NCI-H82 (cell line): ENCODE measurements at regions not wholly inside any gene's neighbourhood (a gene's known extent, or its start where the extent isn't known, plus 50 kb on each side); places are given as distances from the start of the nearest gene placed in this dataset.
A peak's percentile ranks its signal among the peaks of the same experiment; 100 is the strongest.
"Not testable (repeated sequence)": the region's sequence is repeated elsewhere in the genome, so short reads cannot be mapped to it uniquely, and the experiment has no call there.

Experiments
- DNase-seq: peaks from one replicate; lab custom pipeline; 2025; lab: John Stamatoyannopoulos, UW

- DNase-seq, result peak; percentile 52
Observed at GRCh38 chr5:138647794-138648410, 72.7 kb upstream of the HSPA9 start.

GRCh38 chr5:138647261-138647788 is 72.1 kb upstream of the HSPA9 start:
- no peak for DNase-seq

GRCh38 chr5:138646671-138647070 is 71.5 kb upstream of the HSPA9 start:
- no peak for DNase-seq

- DNase-seq, result no peak
Observed at GRCh38 chr5:138645778-138646575, 70.8 kb upstream of the HSPA9 start.

- no peak for DNase-seq
Observed at GRCh38 chr5:138643040-138643791, 68.0 kb upstream of the HSPA9 start.

- DNase-seq, result peak; percentile 90
Observed at GRCh38 chr5:138641547-138642298, 66.5 kb upstream of the HSPA9 start.

- DNase-seq, result no peak
Observed at GRCh38 chr5:138640646-138641254, 65.5 kb upstream of the HSPA9 start.

GRCh38 chr5:138640138-138640537 is 64.9 kb upstream of the HSPA9 start:
- DNase-seq, result no peak

- peak; percentile 65 for DNase-seq
Observed at GRCh38 chr5:138639326-138639725, 64.1 kb upstream of the HSPA9 start.

- DNase-seq, result no peak
Observed at GRCh38 chr5:138637256-138637655, 62.1 kb upstream of the HSPA9 start.

GRCh38 chr5:138636398-138636944 is 61.3 kb upstream of the HSPA9 start:
- DNase-seq, result no peak

GRCh38 chr5:138635708-138636107 is 60.5 kb upstream of the HSPA9 start:
- no peak for DNase-seq

- DNase-seq, result no peak
Observed at GRCh38 chr5:138635265-138635664, 60.1 kb upstream of the HSPA9 start.

- not testable (repeated sequence) for DNase-seq
Observed at GRCh38 chr5:138634804-138635203, 59.6 kb upstream of the HSPA9 start.

- peak; percentile 67 for DNase-seq
Observed at GRCh38 chr5:138632900-138633489, 57.8 kb upstream of the HSPA9 start.

- DNase-seq, result no peak
Observed at GRCh38 chr5:138631096-138631928, 56.1 kb upstream of the HSPA9 start.

GRCh38 chr5:138629392-138629791 is 54.2 kb upstream of the HSPA9 start:
- DNase-seq, result no peak

GRCh38 chr5:138626333-138626944 is 51.2 kb upstream of the HSPA9 start:
- DNase-seq, result no peak

- no peak for DNase-seq
Observed at GRCh38 chr5:138625134-138625533, 49.9 kb upstream of the HSPA9 start.
